ENCODE measurements at regions not wholly inside any gene's neighbourhood (a gene's known extent, or its start where the extent isn't known, plus 50 kb on each side); places are given as distances from the start of the nearest gene placed in this dataset.

- TF ChIP-seq TAF1 (IDR thresholded peaks at IDR 0.05; ENCODE audit: borderline replicate concordance, low read depth, low read length): no peak
- TF ChIP-seq POLR2AphosphoS5 (IDR thresholded peaks at IDR 0.05; ENCODE audit: low read depth, low read length): no peak
These were observed 112.5 kb upstream of the SALL3 start for GRCh38 chr18:78867131-78867530.

Measured in GM12892 (cell line).